ENCODE measurements at regions not wholly inside any gene's neighbourhood (a gene's known extent, or its start where the extent isn't known, plus 50 kb on each side); places are given as distances from the start of the nearest gene placed in this dataset.

- H3K27me3 ChIP-seq (replicated peaks; ENCODE audit: control insufficient read depth, insufficient read depth, low read length) = no peaks in the 10 kb centered on the region
- peak; percentile 43 for DNase-seq (ENCODE audit: low read depth)
Observed at GRCh38 chr13:50400035-50400726, 384.9 kb downstream of the KCNRG start.

GRCh38 chr13:50401049-50401505 lies 385.8 kb downstream of the KCNRG start:
- Histone ChIP-seq H3K36me3 (ENCODE audit: control insufficient read depth, insufficient read depth, low read length, severe bottlenecking) (no peaks in the 10 kb centered on the region), H3K9ac (ENCODE audit: low read length) (no peak overlapping the region), H3K4me1 (ENCODE audit: control insufficient read depth, insufficient read depth, low read length) (peaks cover 22% of the 10 kb centered on the region), H3K9me3 (ENCODE audit: control insufficient read depth, low read length) (no peaks in the 10 kb centered on the region), H3K4me3 (ENCODE audit: low read length) (peak overlapping the region; percentile 34), H3K27me3 (replicated peaks; ENCODE audit: control insufficient read depth, insufficient read depth, low read length) (no peaks in the 10 kb centered on the region)
- peak; percentile 72 for DNase-seq (ENCODE audit: low read depth)

More at GRCh38 chr13:50400035-50400726, 384.9 kb downstream of the KCNRG start:
- H3K36me3 ChIP-seq (ENCODE audit: control insufficient read depth, insufficient read depth, low read length, severe bottlenecking) = no peaks in the 10 kb centered on the region
- no peak overlapping the region for H3K4me3 ChIP-seq (ENCODE audit: low read length)
- H3K4me1 ChIP-seq (ENCODE audit: control insufficient read depth, insufficient read depth, low read length) = peaks cover 22% of the 10 kb centered on the region
- H3K9me3 ChIP-seq (ENCODE audit: control insufficient read depth, low read length) = no peaks in the 10 kb centered on the region
- no peak overlapping the region for H3K9ac ChIP-seq (ENCODE audit: low read length)

GRCh38 chr13:50401721-50402465 lies 386.6 kb downstream of the KCNRG start:
- Histone ChIP-seq H3K4me3 (ENCODE audit: low read length) (peak overlapping the region; percentile 34), H3K27me3 (replicated peaks; ENCODE audit: control insufficient read depth, insufficient read depth, low read length) (no peaks in the 10 kb centered on the region), H3K9me3 (ENCODE audit: control insufficient read depth, low read length) (no peaks in the 10 kb centered on the region)

DNA sequence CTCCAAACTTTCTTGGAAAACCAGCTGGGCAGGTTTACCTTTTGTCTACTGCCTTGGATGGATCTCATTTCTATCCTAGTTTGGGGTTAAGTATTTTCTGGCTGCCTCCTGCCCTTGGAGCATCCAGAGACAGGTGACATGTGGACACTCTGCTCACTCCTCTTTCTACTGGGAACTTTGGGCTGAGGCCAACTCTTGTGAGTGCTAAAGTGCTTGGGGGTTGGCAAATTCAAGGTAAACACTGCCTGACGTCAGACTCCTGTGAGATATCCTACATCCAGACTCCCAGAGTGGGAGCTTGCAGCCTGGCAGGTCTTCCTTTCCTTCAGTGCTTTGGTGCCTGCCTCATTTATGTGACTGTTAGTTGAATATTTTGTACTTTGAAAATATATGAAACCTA lies 388.1 kb downstream of the KCNRG start:
- no peak for DNase-seq (ENCODE audit: low read depth)
- H3K27me3 ChIP-seq (replicated peaks; ENCODE audit: control insufficient read depth, insufficient read depth, low read length) = no peaks in the 10 kb centered on the region

More at GRCh38 chr13:50401721-50402465, 386.6 kb downstream of the KCNRG start:
- Histone ChIP-seq H3K9ac (ENCODE audit: low read length) (no peak overlapping the region), H3K4me1 (ENCODE audit: control insufficient read depth, insufficient read depth, low read length) (peaks cover 22% of the 10 kb centered on the region), H3K36me3 (ENCODE audit: control insufficient read depth, insufficient read depth, low read length, severe bottlenecking) (no peaks in the 10 kb centered on the region)
- no peak for DNase-seq (ENCODE audit: low read depth)

GRCh38 chr13:50404116-50404515 lies 388.9 kb downstream of the KCNRG start:
- H3K9ac ChIP-seq (ENCODE audit: low read length) = no peak overlapping the region
- no peak overlapping the region for H3K4me3 ChIP-seq (ENCODE audit: low read length)
- H3K27me3 ChIP-seq (replicated peaks; ENCODE audit: control insufficient read depth, insufficient read depth, low read length) = no peaks in the 10 kb centered on the region
- peaks cover 22% of the 10 kb centered on the region for H3K4me1 ChIP-seq (ENCODE audit: control insufficient read depth, insufficient read depth, low read length)
- no peaks in the 10 kb centered on the region for H3K9me3 ChIP-seq (ENCODE audit: control insufficient read depth, low read length)
- no peaks in the 10 kb centered on the region for H3K36me3 ChIP-seq (ENCODE audit: control insufficient read depth, insufficient read depth, low read length, severe bottlenecking)
- no peak for DNase-seq (ENCODE audit: low read depth)

More for the DNA sequence above, 388.1 kb downstream of the KCNRG start:
- H3K9ac ChIP-seq (ENCODE audit: low read length) = no peak overlapping the region
- no peaks in the 10 kb centered on the region for H3K9me3 ChIP-seq (ENCODE audit: control insufficient read depth, low read length)
- H3K4me3 ChIP-seq (ENCODE audit: low read length) = no peak overlapping the region
- H3K36me3 ChIP-seq (ENCODE audit: control insufficient read depth, insufficient read depth, low read length, severe bottlenecking) = no peaks in the 10 kb centered on the region
- peaks cover 22% of the 10 kb centered on the region for H3K4me1 ChIP-seq (ENCODE audit: control insufficient read depth, insufficient read depth, low read length)

- DNase-seq (ENCODE audit: low read depth) = no peak
- no peak overlapping the region for H3K4me3 ChIP-seq (ENCODE audit: low read length)
Observed at GRCh38 chr13:50404769-50405168, 389.5 kb downstream of the KCNRG start.

DNA sequence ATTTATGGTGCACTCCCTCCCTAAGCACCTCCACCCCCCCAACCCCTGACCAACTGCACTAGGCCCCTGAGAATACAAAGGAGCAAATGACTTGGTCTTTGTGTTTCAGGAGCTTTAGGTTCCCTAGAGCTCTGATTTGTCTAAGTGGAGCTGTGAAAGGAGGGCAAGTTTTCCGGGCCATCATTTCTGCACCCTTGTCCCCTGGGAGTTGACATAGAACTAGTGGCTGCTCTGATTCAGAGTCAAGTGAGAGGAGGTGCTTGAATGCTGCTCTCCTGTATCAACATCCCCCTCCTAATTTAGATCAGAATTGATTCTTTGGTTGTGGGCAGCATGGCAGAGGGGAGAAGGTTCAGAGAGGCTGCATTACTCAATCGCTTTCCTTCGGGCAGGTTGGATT lies 391.6 kb downstream of the KCNRG start:
- no peaks in the 10 kb centered on the region for H3K27me3 ChIP-seq (replicated peaks; ENCODE audit: control insufficient read depth, insufficient read depth, low read length)
- no peak overlapping the region for H3K9ac ChIP-seq (ENCODE audit: low read length)
- DNase-seq (ENCODE audit: low read depth) = no peak

More at GRCh38 chr13:50404769-50405168, 389.5 kb downstream of the KCNRG start:
- H3K4me1 ChIP-seq (ENCODE audit: control insufficient read depth, insufficient read depth, low read length) = peaks cover 22% of the 10 kb centered on the region
- no peak overlapping the region for H3K9ac ChIP-seq (ENCODE audit: low read length)
- H3K9me3 ChIP-seq (ENCODE audit: control insufficient read depth, low read length) = no peaks in the 10 kb centered on the region
- no peaks in the 10 kb centered on the region for H3K36me3 ChIP-seq (ENCODE audit: control insufficient read depth, insufficient read depth, low read length, severe bottlenecking)
- H3K27me3 ChIP-seq (replicated peaks; ENCODE audit: control insufficient read depth, insufficient read depth, low read length) = no peaks in the 10 kb centered on the region

GRCh38 chr13:50408068-50408467 lies 392.8 kb downstream of the KCNRG start:
- no peaks in the 10 kb centered on the region for H3K27me3 ChIP-seq (replicated peaks; ENCODE audit: control insufficient read depth, insufficient read depth, low read length)
- H3K9me3 ChIP-seq (ENCODE audit: control insufficient read depth, low read length) = no peaks in the 10 kb centered on the region
- no peaks in the 10 kb centered on the region for H3K36me3 ChIP-seq (ENCODE audit: control insufficient read depth, insufficient read depth, low read length, severe bottlenecking)
- DNase-seq (ENCODE audit: low read depth) = no peak
- H3K9ac ChIP-seq (ENCODE audit: low read length) = no peak overlapping the region
- peaks cover 26% of the 10 kb centered on the region for H3K4me1 ChIP-seq (ENCODE audit: control insufficient read depth, insufficient read depth, low read length)
- no peak overlapping the region for H3K4me3 ChIP-seq (ENCODE audit: low read length)

More for the DNA sequence above, 391.6 kb downstream of the KCNRG start:
- H3K4me1 ChIP-seq (ENCODE audit: control insufficient read depth, insufficient read depth, low read length) = peaks cover 16% of the 10 kb centered on the region
- H3K36me3 ChIP-seq (ENCODE audit: control insufficient read depth, insufficient read depth, low read length, severe bottlenecking) = no peaks in the 10 kb centered on the region
- no peak overlapping the region for H3K4me3 ChIP-seq (ENCODE audit: low read length)
- no peaks in the 10 kb centered on the region for H3K9me3 ChIP-seq (ENCODE audit: control insufficient read depth, low read length)

- Histone ChIP-seq H3K9me3 (ENCODE audit: control insufficient read depth, low read length) (no peaks in the 10 kb centered on the region), H3K4me3 (ENCODE audit: low read length) (no peak overlapping the region)
Observed at GRCh38 chr13:50409220-50409619, 394.0 kb downstream of the KCNRG start.

GRCh38 chr13:50410921-50411746 lies 395.9 kb downstream of the KCNRG start:
- no peaks in the 10 kb centered on the region for H3K9me3 ChIP-seq (ENCODE audit: control insufficient read depth, low read length)
- no peaks in the 10 kb centered on the region for H3K36me3 ChIP-seq (ENCODE audit: control insufficient read depth, insufficient read depth, low read length, severe bottlenecking)
- peak; percentile 71 for DNase-seq (ENCODE audit: low read depth)
- peaks cover 26% of the 10 kb centered on the region for H3K4me1 ChIP-seq (ENCODE audit: control insufficient read depth, insufficient read depth, low read length)
- H3K4me3 ChIP-seq (ENCODE audit: low read length) = no peak overlapping the region
- peak overlapping the region; percentile 50 for H3K9ac ChIP-seq (ENCODE audit: low read length)
- no peaks in the 10 kb centered on the region for H3K27me3 ChIP-seq (replicated peaks; ENCODE audit: control insufficient read depth, insufficient read depth, low read length)

More at GRCh38 chr13:50409220-50409619, 394.0 kb downstream of the KCNRG start:
- Histone ChIP-seq H3K4me1 (ENCODE audit: control insufficient read depth, insufficient read depth, low read length) (peaks cover 26% of the 10 kb centered on the region), H3K9ac (ENCODE audit: low read length) (no peak overlapping the region), H3K27me3 (replicated peaks; ENCODE audit: control insufficient read depth, insufficient read depth, low read length) (no peaks in the 10 kb centered on the region), H3K36me3 (ENCODE audit: control insufficient read depth, insufficient read depth, low read length, severe bottlenecking) (no peaks in the 10 kb centered on the region)
- no peak for DNase-seq (ENCODE audit: low read depth)
